Heart left ventricle (tissue), 13 donors: ENCODE measurements at regions not wholly inside any gene's neighbourhood (a gene's known extent, or its start where the extent isn't known, plus 50 kb on each side); places are given as distances from the start of the nearest gene placed in this dataset.

ENCODE experiments used
- POLR2A ChIP-seq, 2 donors: fragments of 450-650 bp; IDR thresholded peaks; one replicate each; pipeline ENCODE4 v1.6.1; 2017; ENCODE audit warnings: antibody characterized with exemption in 2 of 2, mild to moderate bottlenecking in 2 of 2, moderate library complexity in 2 of 2
- TF ChIP-seq, protein P1 (sequence below), 12 donors: fragments of 200-600 bp; sonication (generic) in 4 of 12; IDR thresholded peaks; one replicate each; pipeline versions ENCODE4 v1.5.0 to v1.8.0; 2018 to 2022; ENCODE audit warnings: antibody characterized with exemption in 12 of 12, mild to moderate bottlenecking in 5 of 12
- donor health status: ischemic (EF 13 %, LVEDD 7.1; RV severe dilation, severe dysfunction).
- donor health status: DM: no; HTN: yes; CAD: no.
- donor health status: DM: no; HTN: no; CAD: no.
- donor health status: ischemic (EF 25% LVEDD 6.9; RV normal size, moderate dysfunction).
- donor health status: ischemic (EF 25% LVEDD 5.7; RV mildly dilated, moderate dysfunction).
- donor health status: ischemic (EF 35%, LVEDD 5.7; RV mildly dilated, moderate dysfunction).
- donor health status: nonischemic (EF 11% LVEDD 7.7; RV severe dilation, severe dysfunction).
- donor health status: DM: yes; HTN: yes; CAD: no.
- donor health status: PGD.
- donor health status: ischemic (EF 29% LVEDD 5.4; RV normal size, mild dysfunction).
- donor health status: nonischemic (EF 23%, LVEDD 6.1; RV moderate dilation, normal function).

DNA sequence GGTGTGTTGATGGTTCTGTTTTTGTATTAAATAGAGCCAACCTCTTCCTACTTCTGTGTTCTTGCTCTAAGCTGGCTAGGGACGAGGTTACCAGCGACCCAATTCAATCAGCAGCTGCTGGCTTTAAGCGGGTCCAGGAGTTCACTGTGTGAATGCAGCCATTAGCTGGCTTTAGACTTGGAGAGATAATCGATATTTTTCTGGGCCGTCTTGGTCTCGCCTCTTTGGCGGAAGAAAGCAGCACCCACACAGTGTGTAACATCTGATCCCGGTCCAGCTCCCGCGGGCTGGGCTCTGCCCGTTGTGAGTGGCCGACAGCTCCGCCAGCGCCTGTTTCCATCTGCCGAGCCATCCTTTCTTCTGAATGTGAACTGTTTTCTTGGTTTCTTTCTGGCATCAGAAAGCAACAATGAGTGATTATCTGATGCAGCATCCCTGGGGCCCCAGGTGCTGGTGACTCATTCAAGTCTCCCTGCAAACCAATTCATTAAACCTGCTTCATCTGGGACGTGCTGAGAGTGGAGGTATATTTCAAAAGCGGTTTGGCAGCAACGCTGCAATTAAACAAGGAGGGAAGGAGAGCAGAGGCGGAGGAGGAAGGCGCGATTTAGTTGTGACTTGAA, 90.8 kb upstream of the IRX4 start:
- TF ChIP-seq, protein P1, sequence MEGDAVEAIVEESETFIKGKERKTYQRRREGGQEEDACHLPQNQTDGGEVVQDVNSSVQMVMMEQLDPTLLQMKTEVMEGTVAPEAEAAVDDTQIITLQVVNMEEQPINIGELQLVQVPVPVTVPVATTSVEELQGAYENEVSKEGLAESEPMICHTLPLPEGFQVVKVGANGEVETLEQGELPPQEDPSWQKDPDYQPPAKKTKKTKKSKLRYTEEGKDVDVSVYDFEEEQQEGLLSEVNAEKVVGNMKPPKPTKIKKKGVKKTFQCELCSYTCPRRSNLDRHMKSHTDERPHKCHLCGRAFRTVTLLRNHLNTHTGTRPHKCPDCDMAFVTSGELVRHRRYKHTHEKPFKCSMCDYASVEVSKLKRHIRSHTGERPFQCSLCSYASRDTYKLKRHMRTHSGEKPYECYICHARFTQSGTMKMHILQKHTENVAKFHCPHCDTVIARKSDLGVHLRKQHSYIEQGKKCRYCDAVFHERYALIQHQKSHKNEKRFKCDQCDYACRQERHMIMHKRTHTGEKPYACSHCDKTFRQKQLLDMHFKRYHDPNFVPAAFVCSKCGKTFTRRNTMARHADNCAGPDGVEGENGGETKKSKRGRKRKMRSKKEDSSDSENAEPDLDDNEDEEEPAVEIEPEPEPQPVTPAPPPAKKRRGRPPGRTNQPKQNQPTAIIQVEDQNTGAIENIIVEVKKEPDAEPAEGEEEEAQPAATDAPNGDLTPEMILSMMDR (IDR thresholded peaks at IDR 0.05): no peak
- no peak for TF ChIP-seq POLR2A (IDR thresholded peaks at IDR 0.05)
